Caco-2 (cell line): ENCODE measurements at regions not wholly inside any gene's neighbourhood (a gene's known extent, or its start where the extent isn't known, plus 50 kb on each side); places are given as distances from the start of the nearest gene placed in this dataset.

Source experiments
- BruUV-seq: library from RNA; stranded (reverse); fragments of 400-500 nt; replicated peaks from 2 replicates; lab custom pipeline; 2021; lab: Mats Ljungman, UMichigan
- CTCF ChIA-PET: fragments of 300-600 bp; sonication (Branson Sonifier 250); formaldehyde crosslinking; loops from one replicate; lab custom pipeline; 2022; ENCODE audit warnings: antibody characterized with exemption; lab: Charles Lee
- POLR2A ChIA-PET: fragments of 300-600 bp; sonication (Branson Sonifier 250); formaldehyde crosslinking; loops from one replicate; lab custom pipeline; 2022; ENCODE audit warnings: antibody characterized with exemption; lab: Charles Lee
- DNase-seq, 2 experiments: peaks; one replicate each; pipeline versions ENCODE4 v3.0.0 to v3.0.0-alpha.2; 2020 to 2022
- H3K27me3 ChIP-seq: replicated peaks from 2 replicates; pipeline ENCODE4 v1.6.0; 2011; ENCODE audit warnings: low read length; ENCODE audit not compliant: control insufficient read depth, insufficient read depth
- H3K36me3 ChIP-seq: 2 replicates; pipeline ENCODE4 v1.5.1; 2011; ENCODE audit warnings: low read length; ENCODE audit not compliant: control insufficient read depth, insufficient read depth
- H3K4me1 ChIP-seq: fragments of 250-450 bp; sonication (Bioruptor Pico); 2 replicates; pipeline ENCODE4 v1.5.1; 2020; ENCODE audit warnings: mild to moderate bottlenecking
- H3K4me3 ChIP-seq: 2 replicates; pipeline ENCODE4 v1.5.1; 2011; ENCODE audit warnings: low read depth, mild to moderate bottlenecking, control low read depth, low read length
- H3K9me3 ChIP-seq: fragments of 250-450 bp; sonication (Bioruptor Pico); 2 replicates; pipeline ENCODE4 v1.5.1; 2020; ENCODE audit warnings: mild to moderate bottlenecking, moderate library complexity
- H3K27ac Mint-ChIP-seq: one replicate; pipeline ENCODE4 v1.8.0; 2022; ENCODE audit warnings: mixed read lengths; ENCODE audit not compliant: unreplicated experiment
- H3K27me3 Mint-ChIP-seq: one replicate; pipeline ENCODE4 v1.8.0; 2022; ENCODE audit warnings: mixed read lengths; ENCODE audit not compliant: insufficient read depth, unreplicated experiment
- H3K36me3 Mint-ChIP-seq: one replicate; pipeline ENCODE4 v1.8.0; 2022; ENCODE audit warnings: mild to moderate bottlenecking, mixed read lengths; ENCODE audit not compliant: insufficient read depth, unreplicated experiment
- H3K4me1 Mint-ChIP-seq: one replicate; pipeline ENCODE4 v1.8.0; 2022; ENCODE audit warnings: low read depth, mixed read lengths; ENCODE audit not compliant: unreplicated experiment
- H3K4me3 Mint-ChIP-seq: one replicate; pipeline ENCODE4 v1.8.0; 2022; ENCODE audit warnings: mild to moderate bottlenecking, moderate library complexity, mixed read lengths; ENCODE audit not compliant: unreplicated experiment
- H3K9me3 Mint-ChIP-seq: one replicate; pipeline ENCODE4 v1.8.0; 2022; ENCODE audit warnings: mixed read lengths; ENCODE audit not compliant: unreplicated experiment
- CTCF ChIP-seq, 2 experiments: fragments of 200-600 bp in 1 of 2; IDR thresholded peaks; 1 replicate in 1 of 2; 2 replicates in 1 of 2; pipeline versions ENCODE4 v1.5.1 to v1.8.0; 2011 to 2022; ENCODE audit warnings: antibody characterized with exemption in 1 of 2, control low read depth in 1 of 2, inconsistent platforms in 1 of 2, low read depth in 1 of 2, low read length in 1 of 2, mild to moderate bottlenecking in 1 of 2, moderate library complexity in 1 of 2; ENCODE audit not compliant: insufficient read depth in 1 of 2, severe bottlenecking in 1 of 2, unreplicated experiment in 1 of 2
- intact Hi-C: fragments of 100-400 bp; cut with micrococcal nuclease; formaldehyde crosslinking; loops from one replicate; pipeline ENCODE4 v1.10.0; 2022; ENCODE audit not compliant: unreplicated experiment

- no peaks in the 10 kb centered on the region for H3K27me3 Mint-ChIP-seq
- Histone ChIP-seq H3K4me1 (no peaks in the 10 kb centered on the region), H3K4me3 (no peak overlapping the region), H3K36me3 (no peaks in the 10 kb centered on the region), H3K9me3 (no peaks in the 10 kb centered on the region), H3K27me3 (no peaks in the 10 kb centered on the region)
- H3K36me3 Mint-ChIP-seq = no peaks in the 10 kb centered on the region
- H3K9me3 Mint-ChIP-seq = no peaks in the 10 kb centered on the region
- peaks cover 9% of the 10 kb centered on the region for H3K4me1 Mint-ChIP-seq
- intact Hi-C loops = no loop called here
- ChIA-PET POLR2A (no interaction called here), CTCF (no interaction called here)
- no peak overlapping the region for H3K27ac Mint-ChIP-seq
- DNase-seq = no peak
- no peak overlapping the region for H3K4me3 Mint-ChIP-seq
- no TSS peak for BruUV-seq
- no peak for TF ChIP-seq CTCF (IDR thresholded peaks at IDR 0.05; ENCODE audit: insufficient read depth in 1 of 2, low read depth in 1 of 2, low read length in 1 of 2, severe bottlenecking in 1 of 2, unreplicated experiment in 1 of 2)
Measured at GRCh38 chr12:78305808-78306207, 475.1 kb downstream of the NAV3 start.

- H3K27me3 ChIP-seq = no peaks in the 10 kb centered on the region
- H3K36me3 Mint-ChIP-seq = no peaks in the 10 kb centered on the region
- no peak overlapping the region for H3K4me3 Mint-ChIP-seq
- no TSS peak for BruUV-seq
- H3K27ac Mint-ChIP-seq = no peak overlapping the region
- H3K9me3 Mint-ChIP-seq = no peaks in the 10 kb centered on the region
- DNase-seq = no peak
- no peaks in the 10 kb centered on the region for H3K4me1 ChIP-seq
- no peaks in the 10 kb centered on the region for H3K27me3 Mint-ChIP-seq
- intact Hi-C loops = no loop called here
- H3K9me3 ChIP-seq = no peaks in the 10 kb centered on the region
- H3K36me3 ChIP-seq = no peaks in the 10 kb centered on the region
- ChIA-PET CTCF (no interaction called here), POLR2A (no interaction called here)
- H3K4me1 Mint-ChIP-seq = peaks cover 9% of the 10 kb centered on the region
- no peak overlapping the region for H3K4me3 ChIP-seq
- no peak for TF ChIP-seq CTCF (IDR thresholded peaks at IDR 0.05; ENCODE audit: insufficient read depth in 1 of 2, low read depth in 1 of 2, low read length in 1 of 2, severe bottlenecking in 1 of 2, unreplicated experiment in 1 of 2)
Measured at GRCh38 chr12:78306236-78306635, 475.5 kb downstream of the NAV3 start.

- H3K27me3 Mint-ChIP-seq = no peaks in the 10 kb centered on the region
- Histone ChIP-seq H3K27me3 (no peaks in the 10 kb centered on the region), H3K9me3 (no peaks in the 10 kb centered on the region), H3K4me1 (no peaks in the 10 kb centered on the region), H3K4me3 (no peak overlapping the region), H3K36me3 (no peaks in the 10 kb centered on the region)
- no peak for TF ChIP-seq CTCF (IDR thresholded peaks at IDR 0.05; ENCODE audit: insufficient read depth in 1 of 2, low read depth in 1 of 2, low read length in 1 of 2, severe bottlenecking in 1 of 2, unreplicated experiment in 1 of 2)
- H3K4me1 Mint-ChIP-seq = peaks cover 9% of the 10 kb centered on the region
- no peaks in the 10 kb centered on the region for H3K36me3 Mint-ChIP-seq
- no TSS peak for BruUV-seq
- ChIA-PET POLR2A (no interaction called here), CTCF (no interaction called here)
- H3K9me3 Mint-ChIP-seq = no peaks in the 10 kb centered on the region
- DNase-seq = no peak
- no peak overlapping the region for H3K4me3 Mint-ChIP-seq
- intact Hi-C loops = no loop called here
- H3K27ac Mint-ChIP-seq = no peak overlapping the region
Measured at GRCh38 chr12:78308701-78309100, 478.0 kb downstream of the NAV3 start.
